K562 (cell line): ENCODE measurements at regions not wholly inside any gene's neighbourhood (a gene's known extent, or its start where the extent isn't known, plus 50 kb on each side); places are given as distances from the start of the nearest gene placed in this dataset.

Experiments used
- CTCF ChIP-seq, 3 experiments: IDR thresholded peaks in 2 of 3; conservative IDR thresholded peaks in 1 of 3; 2 replicates each; pipeline ENCODE4 v1.5.1; 2011 to 2012; ENCODE audit warnings: low read length in 3 of 3, mild to moderate bottlenecking in 3 of 3, control low read depth in 2 of 3, improper control_type of control experiment in 1 of 3, inconsistent platforms in 1 of 3, low read depth in 1 of 3, mixed read lengths in 1 of 3, moderate library complexity in 1 of 3; ENCODE audit not compliant: insufficient read depth in 2 of 3
- MAX ChIP-seq: sonication (generic); formaldehyde crosslinking; IDR thresholded peaks from 2 replicates; pipeline ENCODE4 v1.9.0; 2022; ENCODE audit warnings: mild to moderate bottlenecking, missing genetic modification reagents
- NFIX ChIP-seq: fragments of 250-450 bp; sonication (Bioruptor Pico); IDR thresholded peaks from 2 replicates; pipeline ENCODE4 v1.4.0; 2020; ENCODE audit warnings: low read depth, mild to moderate bottlenecking, moderate library complexity
- SMAD1 ChIP-seq: fragments of 150-350 bp; IDR thresholded peaks from 2 replicates; pipeline ENCODE4 v1.6.1; 2014; ENCODE audit warnings: low read length, low read depth; ENCODE audit not compliant: partially characterized antibody

- TF ChIP-seq NFIX (no peak), MAX (CRISPR knock-in tag) (no peak), CTCF (IDR thresholded peaks at IDR 0.05 in 2 of 3, conservative IDR thresholded peaks at IDR 0.05 in 1 of 3; ENCODE audit: insufficient read depth in 2 of 3, low read depth in 1 of 3, low read length in 3 of 3) (no peak), SMAD1 (no peak)
These were observed 291.4 kb upstream of the RND3 start for GRCh38 chr2:150778828-150779227.
